ENCODE measurements at regions not wholly inside any gene's neighbourhood (a gene's known extent, or its start where the extent isn't known, plus 50 kb on each side); places are given as distances from the start of the nearest gene placed in this dataset.

GRCh38 chr1:34682452-34683223 is 72.2 kb upstream of the GJB5 start:
- TF ChIP-seq CTCF (IDR thresholded peaks at IDR 0.05) (no peak), EP300 (IDR thresholded peaks at IDR 0.05) (no peak), POLR2A (IDR thresholded peaks at IDR 0.05) (no peak)
